GM23248 (cell line): ENCODE measurements at regions not wholly inside any gene's neighbourhood (a gene's known extent, or its start where the extent isn't known, plus 50 kb on each side); places are given as distances from the start of the nearest gene placed in this dataset.

Experiments used
- EZH2 ChIP-seq: fragments of 200-600 bp; sonication (generic); IDR thresholded peaks from 2 replicates; pipeline ENCODE4 v1.6.1; 2018; ENCODE audit warnings: antibody characterized with exemption, mild to moderate bottlenecking; ENCODE audit not compliant: insufficient read depth, poor library complexity, severe bottlenecking
- EZH2phosphoT487 ChIP-seq: fragments of 200-600 bp; sonication (generic); IDR thresholded peaks from 2 replicates; pipeline ENCODE4 v1.6.1; 2018; ENCODE audit warnings: antibody characterized with exemption, moderate library complexity, mild to moderate bottlenecking, low read depth; ENCODE audit not compliant: insufficient read depth

GRCh38 chr5:74118071-74118470, 492.1 kb downstream of the ARHGEF28 start:
- TF ChIP-seq EZH2phosphoT487 (no peak), EZH2 (no peak)
